ENCODE measurements at regions not wholly inside any gene's neighbourhood (a gene's known extent, or its start where the extent isn't known, plus 50 kb on each side); places are given as distances from the start of the nearest gene placed in this dataset.

DNA sequence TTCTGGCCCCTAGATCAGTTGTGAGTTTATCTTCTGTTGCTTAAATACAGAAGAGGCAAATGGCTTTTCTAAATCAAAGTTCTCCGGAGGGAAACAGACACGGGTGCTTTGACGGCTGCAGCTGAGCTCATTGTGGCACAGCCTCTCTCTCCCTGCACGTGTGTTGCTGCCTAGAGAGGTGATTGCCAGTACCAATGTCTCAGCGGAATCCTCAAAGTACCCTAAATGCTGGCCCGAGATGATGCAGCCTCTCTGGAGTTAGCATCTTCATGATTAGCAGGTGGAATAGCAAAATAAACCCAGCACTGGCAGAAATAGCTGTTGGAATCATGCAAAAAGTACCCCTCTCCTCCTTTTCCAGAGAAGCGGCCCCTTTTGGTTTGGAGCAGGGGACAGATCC is 192.2 kb downstream of the PRDM2 start:
- TF ChIP-seq CTCF (IDR thresholded peaks at IDR 0.05; ENCODE audit: insufficient read depth, low read length, missing control alignments) = no peak
- no peak overlapping the region for H3K4me3 ChIP-seq (ENCODE audit: low read depth, low read length)
- DNase-seq (ENCODE audit: low read depth, low spot score) = no peak
- POLR2A ChIA-PET = no interaction called here
- CTCF ChIA-PET = no interaction called here

DNA sequence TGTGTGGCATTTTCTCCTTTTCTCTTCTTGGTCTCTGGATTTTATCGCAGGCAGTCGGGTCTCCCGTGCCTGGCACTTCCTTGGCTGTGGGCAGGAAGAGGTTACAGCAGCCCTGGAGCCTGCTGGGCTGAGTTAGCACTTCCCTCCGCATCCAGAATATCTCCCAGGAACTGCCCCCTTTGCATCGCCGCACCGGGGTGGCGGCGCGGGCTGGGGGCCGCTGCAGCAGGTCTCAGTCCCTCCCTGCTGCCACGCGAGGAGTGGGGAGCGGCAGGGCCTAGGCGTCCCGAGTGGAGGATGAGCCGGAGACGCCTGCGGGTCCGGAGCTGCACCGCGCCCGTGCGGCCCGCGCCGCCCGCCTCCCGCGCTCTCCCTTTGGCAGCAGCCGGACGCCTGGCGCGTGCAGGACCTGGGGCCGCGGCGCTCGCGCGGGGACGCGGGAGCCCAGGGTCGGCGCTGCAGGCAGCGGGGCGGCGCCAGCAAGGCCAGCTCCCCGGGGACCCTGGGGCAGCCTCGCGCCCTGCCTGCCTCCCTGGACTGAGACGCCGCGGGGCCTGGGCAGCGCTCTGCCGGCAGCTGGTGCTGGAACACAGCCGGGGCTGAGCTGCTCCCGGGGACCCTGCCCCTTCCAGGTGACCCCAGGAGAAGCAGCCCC is 192.8 kb downstream of the PRDM2 start:
- ChIA-PET POLR2A (no interaction called here), CTCF (no interaction called here)
- H3K4me3 ChIP-seq (ENCODE audit: low read depth, low read length) = no peak overlapping the region
- TF ChIP-seq CTCF (IDR thresholded peaks at IDR 0.05; ENCODE audit: insufficient read depth, low read length, missing control alignments) = no peak
- no peak for DNase-seq (ENCODE audit: low read depth, low spot score)

- no peak overlapping the region for H3K4me3 ChIP-seq (ENCODE audit: low read depth, low read length)
- no peak for TF ChIP-seq CTCF (IDR thresholded peaks at IDR 0.05; ENCODE audit: insufficient read depth, low read length, missing control alignments)
- ChIA-PET CTCF (no interaction called here), POLR2A (no interaction called here)
- DNase-seq (ENCODE audit: low read depth, low spot score) = no peak
These were observed 193.4 kb downstream of the PRDM2 start for GRCh38 chr1:13893409-13893821.

- ChIA-PET CTCF (no interaction called here), POLR2A (no interaction called here)
- DNase-seq (ENCODE audit: low read depth, low spot score) = no peak
- H3K4me3 ChIP-seq (ENCODE audit: low read depth, low read length) = no peak overlapping the region
- no peak for TF ChIP-seq CTCF (IDR thresholded peaks at IDR 0.05; ENCODE audit: insufficient read depth, low read length, missing control alignments)
These were observed 196.9 kb downstream of the PRDM2 start for GRCh38 chr1:13896932-13897331.

- no peak overlapping the region for H3K4me3 ChIP-seq (ENCODE audit: low read depth, low read length)
- TF ChIP-seq CTCF (IDR thresholded peaks at IDR 0.05; ENCODE audit: insufficient read depth, low read length, missing control alignments) = no peak
- DNase-seq (ENCODE audit: low read depth, low spot score) = no peak
- ChIA-PET POLR2A (no interaction called here), CTCF (no interaction called here)
These were observed 198.4 kb downstream of the PRDM2 start for GRCh38 chr1:13898406-13898805.

GRCh38 chr1:13899856-13900255 is 199.9 kb downstream of the PRDM2 start:
- ChIA-PET CTCF (no interaction called here), POLR2A (no interaction called here)
- no peak for DNase-seq (ENCODE audit: low read depth, low spot score)
- TF ChIP-seq CTCF (IDR thresholded peaks at IDR 0.05; ENCODE audit: insufficient read depth, low read length, missing control alignments) = no peak
- H3K4me3 ChIP-seq (ENCODE audit: low read depth, low read length) = no peak overlapping the region
